ENCODE measurements at regions not wholly inside any gene's neighbourhood (a gene's known extent, or its start where the extent isn't known, plus 50 kb on each side); places are given as distances from the start of the nearest gene placed in this dataset.
A peak's percentile ranks its signal among the peaks of the same experiment; 100 is the strongest.

DNA sequence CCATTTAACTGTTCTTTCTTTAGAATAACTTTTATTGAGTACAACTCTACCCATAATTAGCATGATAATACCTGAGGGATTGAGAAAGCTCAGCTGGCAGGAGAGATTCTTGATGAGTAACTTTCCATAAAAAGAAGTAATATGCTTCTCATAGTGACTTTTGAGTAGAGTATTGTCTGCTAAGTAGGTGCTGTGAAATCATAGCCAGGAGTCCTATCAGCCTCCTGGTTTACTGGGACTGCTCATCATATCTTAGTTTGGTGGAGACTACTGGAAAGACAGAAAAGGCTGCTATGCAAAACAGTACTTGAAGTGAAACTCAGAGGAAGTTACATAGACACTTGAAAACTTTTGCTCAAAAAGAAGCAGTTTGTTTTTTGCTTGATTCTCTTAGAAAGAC lies 113.3 kb upstream of the ATP2B1 start:
- no peak for DNase-seq

DNA sequence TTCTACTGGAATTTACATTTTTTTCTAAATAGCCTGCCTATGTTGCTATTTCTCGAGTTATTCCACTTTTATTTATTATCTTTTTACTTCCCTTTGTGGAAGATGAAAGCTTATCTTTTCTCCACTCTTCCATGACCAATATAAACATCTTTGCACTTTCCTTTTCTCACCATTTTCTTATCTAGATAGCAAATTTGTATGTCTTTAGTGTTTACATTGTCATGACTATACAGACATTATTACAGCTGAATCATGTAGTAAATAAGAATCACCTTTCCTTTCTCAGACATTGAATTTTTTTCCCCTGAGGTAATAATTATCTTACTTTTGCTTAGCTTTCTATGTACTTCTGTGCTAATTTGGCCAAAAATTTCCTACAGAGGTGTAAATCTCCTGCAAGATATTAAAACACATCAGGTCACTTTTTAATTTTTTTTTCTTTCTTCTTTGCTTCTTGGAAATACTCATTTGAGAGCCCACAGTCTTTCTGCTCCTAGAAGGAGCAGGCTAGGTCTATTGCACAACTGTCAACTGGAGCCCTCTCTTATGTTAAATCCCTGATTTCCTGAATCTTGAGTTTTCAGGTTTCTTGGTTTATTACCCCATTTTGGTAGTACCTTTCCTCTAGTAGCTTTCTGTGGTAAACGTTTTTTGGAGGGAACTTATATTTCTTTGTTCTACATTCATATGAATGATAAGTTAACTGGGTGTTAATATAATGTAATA lies 109.0 kb upstream of the ATP2B1 start:
- no peak for DNase-seq

- no peak for DNase-seq
Measured at GRCh38 chr12:89815225-89815624, 106.6 kb upstream of the ATP2B1 start.

DNA sequence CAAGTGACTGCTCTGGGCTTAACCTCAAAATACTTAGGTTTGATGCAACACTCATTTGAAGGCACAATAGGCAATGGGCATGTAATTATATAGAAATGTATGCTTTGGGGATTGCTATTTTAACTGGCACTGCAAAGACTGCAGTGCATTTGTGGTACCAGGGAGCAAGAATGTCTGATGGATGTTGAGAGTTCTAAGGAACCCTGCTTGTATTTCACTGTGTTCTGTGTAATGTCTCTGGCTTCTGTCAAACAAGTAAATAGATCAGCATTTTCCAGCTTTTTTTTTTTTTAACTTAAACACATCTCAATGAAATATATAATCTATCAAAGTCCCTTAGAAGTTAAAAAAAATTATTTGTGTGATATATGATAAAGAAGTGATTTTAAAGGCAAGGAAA lies 94.8 kb upstream of the ATP2B1 start:
- no peak for DNase-seq

DNA sequence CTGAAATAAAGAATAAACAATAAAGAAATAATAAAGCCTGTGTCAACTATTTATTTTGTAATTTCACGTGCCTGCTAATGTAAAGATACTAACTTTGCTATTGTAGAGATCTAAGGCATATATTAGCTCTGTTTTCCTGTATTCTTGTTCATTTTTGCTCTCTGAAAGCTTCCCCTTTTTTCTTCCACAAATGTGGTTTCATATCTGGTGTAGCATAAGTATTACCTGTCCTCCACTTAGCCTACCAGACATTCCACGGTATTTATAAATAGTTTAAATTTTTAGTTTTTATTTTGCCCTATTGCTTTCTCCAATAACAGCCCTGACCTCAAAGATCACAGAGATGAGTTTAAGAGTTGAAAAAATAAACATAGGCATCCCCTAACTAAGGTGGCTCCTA lies 92.6 kb upstream of the ATP2B1 start:
- no peak for DNase-seq

DNA sequence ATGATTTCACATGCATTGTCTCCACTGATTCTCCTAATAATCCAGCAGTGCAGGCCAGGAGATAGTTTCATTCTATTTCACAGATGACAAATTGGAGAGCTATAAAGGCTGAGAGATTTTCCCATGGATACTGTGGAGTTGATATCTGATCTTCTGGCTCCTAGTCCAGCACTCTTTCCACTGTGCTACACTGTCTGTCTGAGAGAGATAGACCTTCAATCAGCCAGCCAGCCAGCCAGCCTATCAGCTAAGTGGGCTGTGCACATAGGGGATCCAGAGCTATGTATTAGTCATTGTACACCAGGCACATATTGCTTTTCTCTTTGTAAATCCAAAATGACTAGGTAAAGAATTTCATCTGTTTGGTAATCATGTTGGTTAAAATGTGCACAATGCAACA lies 91.8 kb upstream of the ATP2B1 start:
- DNase-seq = no peak

DNA sequence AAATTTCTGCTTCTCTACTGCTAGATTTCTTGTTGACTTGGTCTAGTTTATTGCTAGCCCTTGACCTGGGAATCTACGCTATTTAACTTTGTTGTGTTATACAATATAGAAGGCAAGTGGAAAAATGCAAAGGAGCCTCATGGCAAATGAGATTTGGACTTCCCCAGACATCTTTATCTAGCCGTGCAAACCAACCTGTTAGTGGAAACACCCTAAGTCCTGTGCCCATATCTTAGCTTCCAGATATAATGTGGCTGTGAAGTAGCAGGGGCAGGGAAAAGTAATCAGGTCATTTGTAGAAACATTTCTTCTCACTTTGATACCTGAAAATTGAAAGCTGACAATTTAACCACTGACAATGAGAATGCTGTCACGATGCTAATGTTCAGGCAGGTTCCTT lies 90.7 kb upstream of the ATP2B1 start:
- no peak for DNase-seq

- no peak for DNase-seq
Measured at GRCh38 chr12:89797436-89797835, 88.8 kb upstream of the ATP2B1 start.

DNA sequence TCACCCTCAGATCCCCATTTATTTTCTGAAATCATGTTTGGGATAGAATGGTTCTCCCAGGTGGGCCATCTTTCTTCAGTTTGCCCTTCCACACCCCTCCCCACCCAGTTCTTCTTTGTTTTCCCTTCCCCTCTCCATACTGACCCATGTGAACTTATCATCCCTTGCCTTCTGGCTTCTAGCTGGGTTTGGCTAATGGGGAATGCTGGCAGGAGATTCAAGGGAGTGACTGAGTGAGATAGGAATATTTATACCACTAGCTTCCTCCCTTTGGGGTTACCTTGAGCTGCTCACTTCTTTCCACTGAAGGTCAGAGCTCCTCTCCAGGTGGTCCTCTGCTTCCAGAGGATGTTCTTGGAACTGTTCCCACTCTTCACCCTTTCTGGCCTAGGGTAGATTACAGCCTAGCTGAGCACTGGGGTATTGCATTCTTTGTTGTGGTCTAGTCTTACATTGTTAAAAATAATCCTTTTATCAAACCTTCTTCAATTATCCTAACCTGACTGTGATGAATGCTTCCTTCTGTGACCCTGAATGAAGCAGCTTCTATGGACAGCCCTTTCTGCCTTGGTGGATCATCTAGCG lies 88.3 kb upstream of the ATP2B1 start:
- DNase-seq = no peak

- DNase-seq = no peak
Measured at GRCh38 chr12:89793946-89794345, 85.3 kb upstream of the ATP2B1 start.

- no peak for DNase-seq
Measured at GRCh38 chr12:89791286-89791685, 82.6 kb upstream of the ATP2B1 start.

DNA sequence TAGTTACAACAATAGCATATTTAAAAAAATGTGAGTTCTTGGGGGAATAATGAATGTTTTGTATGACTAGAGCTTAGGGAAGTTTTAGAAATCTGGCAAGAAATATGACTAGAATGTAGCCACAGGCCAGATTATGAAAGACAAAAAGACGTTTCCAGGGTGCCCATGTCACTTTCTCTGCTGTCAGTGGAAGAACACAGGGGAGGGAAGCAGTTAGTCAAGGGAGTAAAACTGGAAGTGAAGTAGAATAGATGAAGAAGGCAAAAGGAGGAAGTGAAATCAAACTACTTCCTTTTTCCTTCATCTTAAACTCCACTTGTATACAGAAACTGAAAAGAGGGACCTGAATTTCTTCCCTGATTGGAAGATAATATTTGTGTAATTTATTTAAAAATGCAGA lies 81.2 kb upstream of the ATP2B1 start:
- DNase-seq = no peak

DNA sequence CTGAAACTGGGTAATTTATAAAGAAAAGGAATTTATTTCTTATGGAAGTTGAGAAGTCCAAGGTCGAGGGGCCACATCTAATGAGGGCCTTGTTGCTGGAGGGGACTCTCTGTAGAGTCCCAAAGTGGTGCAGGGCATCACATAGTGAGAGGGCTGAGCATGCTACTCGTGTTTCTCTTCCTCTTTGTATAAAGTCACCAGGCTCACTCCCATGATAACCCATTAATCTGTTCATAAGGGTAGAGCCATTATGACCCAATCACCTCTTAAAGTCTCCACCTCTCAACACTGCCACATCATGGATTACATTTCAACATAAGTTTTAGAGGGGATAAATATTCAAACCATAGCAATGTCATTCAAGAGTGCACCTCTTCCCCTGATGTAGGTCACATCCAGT lies 79.1 kb upstream of the ATP2B1 start:
- no peak for DNase-seq

DNA sequence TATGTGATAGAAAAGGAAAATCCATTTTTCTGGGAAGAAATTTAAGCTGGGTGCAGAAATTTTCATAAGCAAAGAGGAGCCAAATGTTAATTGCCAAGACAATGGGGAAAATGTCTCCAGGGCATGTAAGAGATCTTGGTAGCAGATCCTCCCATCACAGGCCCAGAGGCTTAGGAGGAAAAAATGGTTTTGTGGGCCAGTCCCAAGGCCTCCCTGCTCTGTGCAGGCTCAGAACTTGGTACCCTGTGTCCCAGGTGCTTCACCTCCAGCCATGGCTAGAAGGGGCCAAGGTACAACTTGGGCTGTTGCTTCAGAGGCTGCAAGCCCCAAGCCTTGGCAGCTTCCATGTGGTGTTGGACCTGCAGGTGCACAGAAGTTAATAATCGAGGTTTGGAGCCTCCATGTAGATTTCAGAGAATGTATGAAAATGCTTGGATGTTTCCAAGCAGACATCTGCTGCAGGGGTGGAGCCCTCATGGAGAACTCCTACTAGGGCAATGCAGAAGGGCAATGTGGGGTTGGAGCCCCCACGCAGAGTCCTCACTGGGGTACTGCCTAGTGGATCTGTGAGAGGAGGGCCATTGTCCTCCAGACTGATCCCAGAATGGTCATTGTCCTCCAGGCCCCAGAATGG lies 77.7 kb upstream of the ATP2B1 start:
- DNase-seq = no peak

GRCh38 chr12:89783359-89784060 lies 74.9 kb upstream of the ATP2B1 start:
- DNase-seq = peak; percentile 39

- DNase-seq = no peak
Measured at GRCh38 chr12:89782807-89783206, 74.2 kb upstream of the ATP2B1 start.

GRCh38 chr12:89781946-89782550 lies 73.4 kb upstream of the ATP2B1 start:
- peak; percentile 34 for DNase-seq

- DNase-seq = no peak
Measured at GRCh38 chr12:89781156-89781555, 72.5 kb upstream of the ATP2B1 start.

- DNase-seq = no peak
Measured at GRCh38 chr12:89779090-89779489, 70.5 kb upstream of the ATP2B1 start.

GRCh38 chr12:89777733-89778379 lies 69.2 kb upstream of the ATP2B1 start:
- DNase-seq = no peak

- DNase-seq = no peak
Measured at GRCh38 chr12:89775986-89776365, 67.3 kb upstream of the ATP2B1 start.
